HCT116 (cell line): ENCODE measurements at regions not wholly inside any gene's neighbourhood (a gene's known extent, or its start where the extent isn't known, plus 50 kb on each side); places are given as distances from the start of the nearest gene placed in this dataset.

Experiments used
- ATAC-seq: fragments of 200-7000 bp; cut with Tn5 transposase; 2 replicates; pipeline ENCODE4 v1.9.1; 2020; ENCODE audit warnings: mild to moderate bottlenecking, moderate library complexity
- BruUV-seq: library from RNA; stranded (reverse); fragments of 400-500 nt; replicated peaks from 2 replicates; lab custom pipeline; 2021; lab: Mats Ljungman, UMichigan
- CTCF ChIA-PET: fragments of 300-600 bp; sonication (Branson Sonifier 250); formaldehyde crosslinking; loops from one replicate; lab custom pipeline; 2021; ENCODE audit warnings: antibody characterized with exemption; lab: Charles Lee
- POLR2A ChIA-PET: fragments of 300-600, 350-600 bp; sonication (Branson Sonifier 250); formaldehyde crosslinking; loops from one replicate; lab custom pipeline; 2021; ENCODE audit warnings: antibody characterized with exemption; lab: Charles Lee
- RAD21 ChIA-PET, 2 experiments: fragments of 300-600 bp; sonication (Branson Sonifier 250); formaldehyde crosslinking; loops; one replicate each; lab custom pipeline; 2023; ENCODE audit warnings: low total read pairs in 2 of 2; ENCODE audit not compliant: uncharacterized antibody in 2 of 2, unreplicated experiment in 2 of 2, low non-redundant PET in 1 of 2; lab: Charles Lee
- DNase-seq: peaks from one replicate; pipeline ENCODE4 v3.0.0-alpha.2; 2010; ENCODE audit warnings: low read depth, low spot score
- H2AFZ ChIP-seq: fragments of 200-600 bp; shearing (Covaris generic), sonication (generic); 2 replicates; pipeline ENCODE4 v1.6.1; 2017; ENCODE audit warnings: low read depth, mixed run types, mixed read lengths, antibody characterized with exemption, low read length; ENCODE audit not compliant: poor library complexity, severe bottlenecking
- H3K27ac ChIP-seq: 2 replicates; pipeline ENCODE4 v1.5.1; 2012; ENCODE audit warnings: low read depth, low read length
- H3K27me3 ChIP-seq: fragments of 200-600 bp; sonication (generic); 2 replicates; pipeline ENCODE4 v1.6.1; 2016; ENCODE audit warnings: mixed run types, low read length, mixed read lengths; ENCODE audit not compliant: insufficient read depth
- H3K36me3 ChIP-seq, 2 experiments: fragments of 200-500 bp in 1 of 2; fragments of 200-600 bp in 1 of 2; sonication (Bioruptor generic) in 1 of 2; sonication (generic) in 1 of 2; 2 replicates each; pipeline versions ENCODE4 v1.5.1 to v1.6.1; 2014 to 2016; ENCODE audit warnings: low read length in 2 of 2, inconsistent platforms in 1 of 2, mixed read lengths in 1 of 2, mixed run types in 1 of 2; ENCODE audit not compliant: insufficient read depth in 2 of 2, control insufficient read depth in 1 of 2
- H3K4me1 ChIP-seq, 2 experiments: fragments of 200-600 bp in 1 of 2; sonication (generic) in 1 of 2; 2 replicates each; pipeline versions ENCODE4 v1.5.1 to v1.6.1; 2012 to 2017; ENCODE audit warnings: low read length in 2 of 2, inconsistent platforms in 1 of 2, mild to moderate bottlenecking in 1 of 2, mixed read lengths in 1 of 2, mixed run types in 1 of 2, moderate library complexity in 1 of 2; ENCODE audit not compliant: insufficient read depth in 2 of 2, control insufficient read depth in 1 of 2
- H3K4me2 ChIP-seq: fragments of 200-600 bp; sonication (generic); 2 replicates; pipeline ENCODE4 v1.6.1; 2017; ENCODE audit warnings: mixed run types, low read length, mixed read lengths
- H3K4me3 ChIP-seq, 2 experiments: fragments of 200-600 bp in 1 of 2; sonication (generic) in 1 of 2; replicated peaks in 1 of 2; 2 replicates each; pipeline ENCODE4 v1.5.1; 2011 to 2016; ENCODE audit warnings: low read length in 2 of 2, control low read depth in 1 of 2, low read depth in 1 of 2, mild to moderate bottlenecking in 1 of 2, mixed read lengths in 1 of 2, mixed run types in 1 of 2
- H3K79me2 ChIP-seq: fragments of 200-600 bp; sonication (generic); 2 replicates; pipeline ENCODE4 v1.6.1; 2017; ENCODE audit warnings: mild to moderate bottlenecking, mixed run types, low read length, moderate library complexity, mixed read lengths; ENCODE audit not compliant: insufficient read depth
- H3K9ac ChIP-seq: fragments of 200-600 bp; sonication (generic); 2 replicates; pipeline ENCODE4 v1.6.1; 2016; ENCODE audit warnings: low read length, mixed read lengths
- H3K9me2 ChIP-seq: fragments of 200-600 bp; sonication (generic), shearing (Covaris generic); 2 replicates; pipeline ENCODE4 v1.6.1; 2017; ENCODE audit warnings: mixed run types, mild to moderate bottlenecking, moderate library complexity; ENCODE audit not compliant: insufficient read depth
- H3K9me3 ChIP-seq, 2 experiments: fragments of 200-500 bp in 1 of 2; fragments of 200-600 bp in 1 of 2; sonication (Bioruptor generic) in 1 of 2; sonication (generic) in 1 of 2; 2 replicates each; pipeline ENCODE4 v1.6.1; 2014 to 2017; ENCODE audit warnings: low read length in 2 of 2, mixed read lengths in 2 of 2, inconsistent platforms in 1 of 2, low read depth in 1 of 2, mild to moderate bottlenecking in 1 of 2, mixed run types in 1 of 2, moderate library complexity in 1 of 2; ENCODE audit not compliant: control insufficient read depth in 1 of 2, insufficient read depth in 1 of 2
- H4K20me1 ChIP-seq: fragments of 200-600 bp; sonication (generic), shearing (Covaris generic); 2 replicates; pipeline ENCODE4 v1.6.1; 2017; ENCODE audit warnings: mixed run types, mild to moderate bottlenecking, moderate library complexity; ENCODE audit not compliant: insufficient read depth
- CBX3 ChIP-seq: IDR thresholded peaks from 2 replicates; pipeline ENCODE4 v1.6.1; 2012; ENCODE audit warnings: low read depth
- CEBPB ChIP-seq: IDR thresholded peaks from 2 replicates; pipeline ENCODE4 v1.6.1; 2012; ENCODE audit warnings: low read depth
- EZH2 ChIP-seq: fragments of 200-600 bp; sonication (generic); IDR thresholded peaks from 2 replicates; pipeline ENCODE4 v1.6.1; 2017; ENCODE audit warnings: antibody characterized with exemption, mixed run types
- JUND ChIP-seq: IDR thresholded peaks from 2 replicates; pipeline ENCODE4 v1.6.1; 2012
- MAX ChIP-seq: IDR thresholded peaks from 2 replicates; pipeline ENCODE4 v1.6.1; 2012
- POLR2A ChIP-seq: IDR thresholded peaks from 2 replicates; pipeline ENCODE4 v1.7.0; 2011; ENCODE audit warnings: borderline replicate concordance; ENCODE audit not compliant: insufficient read depth, insufficient read length; ENCODE audit errors: extremely low read depth
- RAD21 ChIP-seq: IDR thresholded peaks from 2 replicates; pipeline ENCODE4 v1.6.1; 2012; ENCODE audit warnings: low read depth, mild to moderate bottlenecking
- SIN3A ChIP-seq: IDR thresholded peaks from 2 replicates; pipeline ENCODE4 v1.6.1; 2012; ENCODE audit warnings: low read depth
- SP1 ChIP-seq: IDR thresholded peaks from 2 replicates; pipeline ENCODE4 v1.6.1; 2012; ENCODE audit warnings: low read depth
- TCF7L2 ChIP-seq: IDR thresholded peaks from 2 replicates; pipeline ENCODE4 v1.7.0; 2011; ENCODE audit warnings: borderline replicate concordance, inconsistent platforms; ENCODE audit not compliant: insufficient read depth, insufficient read length; ENCODE audit errors: extremely low read depth
- YY1 ChIP-seq: IDR thresholded peaks from 2 replicates; pipeline ENCODE4 v1.6.1; 2011; ENCODE audit warnings: low read length, low read depth, moderate library complexity, mild to moderate bottlenecking; ENCODE audit not compliant: insufficient replicate concordance; ENCODE audit errors: extremely low read depth
- ZBTB33 ChIP-seq: IDR thresholded peaks from 2 replicates; pipeline ENCODE4 v1.6.1; 2011; ENCODE audit warnings: mild to moderate bottlenecking, low read length, moderate library complexity; ENCODE audit not compliant: insufficient replicate concordance; ENCODE audit errors: extremely low read depth
- ZFX ChIP-seq: fragments of 450-650 bp; IDR thresholded peaks from 2 replicates; pipeline ENCODE4 v1.6.1; 2017
- ZNF274 ChIP-seq: fragments of 200-500 bp; sonication (Bioruptor generic); IDR thresholded peaks from 2 replicates; pipeline ENCODE4 v1.6.1; 2014; ENCODE audit warnings: mild to moderate bottlenecking, low read depth, low read length, inconsistent platforms
- intact Hi-C: fragments of 100-400 bp; cut with micrococcal nuclease; formaldehyde crosslinking; loops from 2 replicates; pipeline ENCODE4 v1.10.0; 2022

GRCh38 chr13:44106266-44107152, 226.8 kb downstream of the LACC1 start:
- Histone ChIP-seq H3K4me3 (no peak overlapping the region), H4K20me1 (no peaks in the 10 kb centered on the region), H3K9me2 (no peaks in the 10 kb centered on the region), H2AFZ (no peak overlapping the region), H3K4me1 (peaks cover 2 to 11% of the 10 kb centered on the region in 2 experiments; a peak in 3 of 4 replicates), H3K27me3 (no peaks in the 10 kb centered on the region), H3K4me2 (no peak overlapping the region), H3K36me3 (no peaks in the 10 kb centered on the region), H3K9me3 (peaks cover 0 to 4% of the 10 kb centered on the region in 2 experiments; a peak in 2 of 4 replicates), H3K9ac (no peak overlapping the region), H3K79me2 (no peaks in the 10 kb centered on the region), H3K27ac (no peak overlapping the region)
- DNase-seq (no peak), ATAC-seq (no peak)
- intact Hi-C loops = no loop called here
- CTCF ChIA-PET = no interaction called here
- BruUV-seq = no TSS peak
- no peak for TF ChIP-seq POLR2A
- no peak for TF ChIP-seq RAD21
- TF ChIP-seq TCF7L2 = no peak
- no peak for TF ChIP-seq JUND
- no peak for TF ChIP-seq EZH2
- TF ChIP-seq ZFX = no peak
- TF ChIP-seq SP1 = no peak
- RAD21 ChIA-PET = no interaction called here
- POLR2A ChIA-PET = no interaction called here

GRCh38 chr13:44107357-44108121, 227.8 kb downstream of the LACC1 start:
- intact Hi-C loops = no loop called here
- TF ChIP-seq ZNF274 (no peak), ZBTB33 (no peak), SP1 (no peak), YY1 (no peak), POLR2A (no peak), ZFX (no peak), SIN3A (no peak), MAX (no peak), CEBPB (no peak), CBX3 (no peak), EZH2 (no peak)

More at GRCh38 chr13:44107357-44108121, 227.8 kb downstream of the LACC1 start:
- ChIA-PET POLR2A (no interaction called here), RAD21 (no interaction called here), CTCF (no interaction called here)
- H3K9me2 ChIP-seq = no peaks in the 10 kb centered on the region
- no peak for DNase-seq
- no peaks in the 10 kb centered on the region for H3K36me3 ChIP-seq
- H3K27ac ChIP-seq = no peak overlapping the region
- no peak for ATAC-seq
- no peak overlapping the region for H3K9ac ChIP-seq
- H3K79me2 ChIP-seq = no peaks in the 10 kb centered on the region
- BruUV-seq = no TSS peak
- peaks cover 2 to 11% of the 10 kb centered on the region in 2 experiments; a peak in 3 of 4 replicates for H3K4me1 ChIP-seq
- no peak overlapping the region for H2AFZ ChIP-seq
- no peak overlapping the region for H3K4me2 ChIP-seq
- H3K4me3 ChIP-seq = no peak overlapping the region
- H3K27me3 ChIP-seq = no peaks in the 10 kb centered on the region
- H3K9me3 ChIP-seq = no peaks in the 10 kb centered on the region; a peak in 1 of 4 replicates
- H4K20me1 ChIP-seq = no peaks in the 10 kb centered on the region
